WTC11 (cell line): ENCODE measurements at regions not wholly inside any gene's neighbourhood (a gene's known extent, or its start where the extent isn't known, plus 50 kb on each side); places are given as distances from the start of the nearest gene placed in this dataset.

ENCODE experiments used
- GABPB1 ChIP-seq: sonication (generic); formaldehyde crosslinking; IDR thresholded peaks from 2 replicates; pipeline ENCODE4 v1.8.1; 2023; ENCODE audit warnings: mild to moderate bottlenecking, missing genetic modification reagents
- GRHL2 ChIP-seq: fragments of 250-450 bp; sonication (Bioruptor Pico); IDR thresholded peaks from 2 replicates; pipeline ENCODE4 v1.8.0; 2022; ENCODE audit warnings: mild to moderate bottlenecking, moderate library complexity; ENCODE audit not compliant: insufficient replicate concordance, severe bottlenecking
- HMGA2 ChIP-seq: fragments of 250-450 bp; sonication (Bioruptor Pico); IDR thresholded peaks from 2 replicates; pipeline ENCODE4 v1.4.0; 2021; ENCODE audit warnings: mild to moderate bottlenecking, moderate library complexity
- TF ChIP-seq, protein P1 (sequence below): sonication (generic); formaldehyde crosslinking; IDR thresholded peaks from 2 replicates; pipeline ENCODE4 v1.8.1; 2022; ENCODE audit warnings: missing genetic modification reagents, borderline replicate concordance
- TF ChIP-seq, protein P2 (sequence below): fragments of 200-600 bp; IDR thresholded peaks from 2 replicates; pipeline ENCODE4 v1.8.0; 2022; ENCODE audit warnings: antibody characterized with exemption
- TF ChIP-seq, protein P3 (sequence below): sonication (generic); formaldehyde crosslinking; IDR thresholded peaks from 2 replicates; pipeline ENCODE4 v1.8.1; 2023; ENCODE audit warnings: mild to moderate bottlenecking, missing genetic modification reagents, moderate library complexity
- TF ChIP-seq, protein P4 (sequence below): sonication (generic); formaldehyde crosslinking; IDR thresholded peaks from 2 replicates; pipeline ENCODE4 v1.8.0; 2022; ENCODE audit warnings: missing genetic modification reagents
- TF ChIP-seq, protein P5 (sequence below): sonication (generic); formaldehyde crosslinking; IDR thresholded peaks from 2 replicates; pipeline ENCODE4 v1.8.0; 2022; ENCODE audit warnings: mild to moderate bottlenecking, missing genetic modification reagents
- TF ChIP-seq, protein P6 (sequence below): sonication (generic); formaldehyde crosslinking; IDR thresholded peaks from 2 replicates; pipeline ENCODE4 v1.8.1; 2022; ENCODE audit warnings: low read depth, missing genetic modification reagents, borderline replicate concordance

DNA sequence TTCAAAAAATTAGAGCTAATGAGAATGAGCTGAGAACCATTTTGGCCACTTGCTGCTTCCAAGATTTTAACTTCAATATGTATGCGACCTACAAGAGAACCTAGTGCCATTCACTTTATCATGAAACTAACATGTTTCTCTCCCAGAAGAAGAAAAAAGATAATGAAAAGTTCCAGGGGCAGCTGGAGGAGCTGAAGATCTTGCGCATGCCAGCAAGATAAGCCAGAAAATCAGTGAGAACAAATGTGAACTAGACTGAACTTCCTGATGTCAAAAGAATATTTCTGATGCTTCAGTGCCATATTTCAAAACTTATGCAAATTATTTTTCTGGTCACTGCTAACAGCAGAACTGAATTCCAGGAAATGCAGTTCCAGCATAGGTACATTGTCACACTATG lies 1265.1 kb downstream of the BRINP3 start:
- TF ChIP-seq, protein P1, sequence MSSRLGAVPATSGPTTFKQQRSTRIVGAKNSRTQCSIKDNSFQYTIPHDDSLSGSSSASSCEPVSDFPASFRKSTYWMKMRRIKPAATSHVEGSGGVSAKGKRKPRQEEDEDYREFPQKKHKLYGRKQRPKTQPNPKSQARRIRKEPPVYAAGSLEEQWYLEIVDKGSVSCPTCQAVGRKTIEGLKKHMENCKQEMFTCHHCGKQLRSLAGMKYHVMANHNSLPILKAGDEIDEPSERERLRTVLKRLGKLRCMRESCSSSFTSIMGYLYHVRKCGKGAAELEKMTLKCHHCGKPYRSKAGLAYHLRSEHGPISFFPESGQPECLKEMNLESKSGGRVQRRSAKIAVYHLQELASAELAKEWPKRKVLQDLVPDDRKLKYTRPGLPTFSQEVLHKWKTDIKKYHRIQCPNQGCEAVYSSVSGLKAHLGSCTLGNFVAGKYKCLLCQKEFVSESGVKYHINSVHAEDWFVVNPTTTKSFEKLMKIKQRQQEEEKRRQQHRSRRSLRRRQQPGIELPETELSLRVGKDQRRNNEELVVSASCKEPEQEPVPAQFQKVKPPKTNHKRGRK (CRISPR knock-in tag): no peak
- TF ChIP-seq, protein P2, sequence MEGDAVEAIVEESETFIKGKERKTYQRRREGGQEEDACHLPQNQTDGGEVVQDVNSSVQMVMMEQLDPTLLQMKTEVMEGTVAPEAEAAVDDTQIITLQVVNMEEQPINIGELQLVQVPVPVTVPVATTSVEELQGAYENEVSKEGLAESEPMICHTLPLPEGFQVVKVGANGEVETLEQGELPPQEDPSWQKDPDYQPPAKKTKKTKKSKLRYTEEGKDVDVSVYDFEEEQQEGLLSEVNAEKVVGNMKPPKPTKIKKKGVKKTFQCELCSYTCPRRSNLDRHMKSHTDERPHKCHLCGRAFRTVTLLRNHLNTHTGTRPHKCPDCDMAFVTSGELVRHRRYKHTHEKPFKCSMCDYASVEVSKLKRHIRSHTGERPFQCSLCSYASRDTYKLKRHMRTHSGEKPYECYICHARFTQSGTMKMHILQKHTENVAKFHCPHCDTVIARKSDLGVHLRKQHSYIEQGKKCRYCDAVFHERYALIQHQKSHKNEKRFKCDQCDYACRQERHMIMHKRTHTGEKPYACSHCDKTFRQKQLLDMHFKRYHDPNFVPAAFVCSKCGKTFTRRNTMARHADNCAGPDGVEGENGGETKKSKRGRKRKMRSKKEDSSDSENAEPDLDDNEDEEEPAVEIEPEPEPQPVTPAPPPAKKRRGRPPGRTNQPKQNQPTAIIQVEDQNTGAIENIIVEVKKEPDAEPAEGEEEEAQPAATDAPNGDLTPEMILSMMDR: no peak
- TF ChIP-seq, protein P3, sequence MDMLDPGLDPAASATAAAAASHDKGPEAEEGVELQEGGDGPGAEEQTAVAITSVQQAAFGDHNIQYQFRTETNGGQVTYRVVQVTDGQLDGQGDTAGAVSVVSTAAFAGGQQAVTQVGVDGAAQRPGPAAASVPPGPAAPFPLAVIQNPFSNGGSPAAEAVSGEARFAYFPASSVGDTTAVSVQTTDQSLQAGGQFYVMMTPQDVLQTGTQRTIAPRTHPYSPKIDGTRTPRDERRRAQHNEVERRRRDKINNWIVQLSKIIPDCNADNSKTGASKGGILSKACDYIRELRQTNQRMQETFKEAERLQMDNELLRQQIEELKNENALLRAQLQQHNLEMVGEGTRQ (CRISPR knock-in tag): no peak
- TF ChIP-seq GRHL2 (CRISPR knock-in tag) (no peak), HMGA2 (CRISPR knock-in tag) (no peak), GABPB1 (no peak)
- TF ChIP-seq, protein P4, sequence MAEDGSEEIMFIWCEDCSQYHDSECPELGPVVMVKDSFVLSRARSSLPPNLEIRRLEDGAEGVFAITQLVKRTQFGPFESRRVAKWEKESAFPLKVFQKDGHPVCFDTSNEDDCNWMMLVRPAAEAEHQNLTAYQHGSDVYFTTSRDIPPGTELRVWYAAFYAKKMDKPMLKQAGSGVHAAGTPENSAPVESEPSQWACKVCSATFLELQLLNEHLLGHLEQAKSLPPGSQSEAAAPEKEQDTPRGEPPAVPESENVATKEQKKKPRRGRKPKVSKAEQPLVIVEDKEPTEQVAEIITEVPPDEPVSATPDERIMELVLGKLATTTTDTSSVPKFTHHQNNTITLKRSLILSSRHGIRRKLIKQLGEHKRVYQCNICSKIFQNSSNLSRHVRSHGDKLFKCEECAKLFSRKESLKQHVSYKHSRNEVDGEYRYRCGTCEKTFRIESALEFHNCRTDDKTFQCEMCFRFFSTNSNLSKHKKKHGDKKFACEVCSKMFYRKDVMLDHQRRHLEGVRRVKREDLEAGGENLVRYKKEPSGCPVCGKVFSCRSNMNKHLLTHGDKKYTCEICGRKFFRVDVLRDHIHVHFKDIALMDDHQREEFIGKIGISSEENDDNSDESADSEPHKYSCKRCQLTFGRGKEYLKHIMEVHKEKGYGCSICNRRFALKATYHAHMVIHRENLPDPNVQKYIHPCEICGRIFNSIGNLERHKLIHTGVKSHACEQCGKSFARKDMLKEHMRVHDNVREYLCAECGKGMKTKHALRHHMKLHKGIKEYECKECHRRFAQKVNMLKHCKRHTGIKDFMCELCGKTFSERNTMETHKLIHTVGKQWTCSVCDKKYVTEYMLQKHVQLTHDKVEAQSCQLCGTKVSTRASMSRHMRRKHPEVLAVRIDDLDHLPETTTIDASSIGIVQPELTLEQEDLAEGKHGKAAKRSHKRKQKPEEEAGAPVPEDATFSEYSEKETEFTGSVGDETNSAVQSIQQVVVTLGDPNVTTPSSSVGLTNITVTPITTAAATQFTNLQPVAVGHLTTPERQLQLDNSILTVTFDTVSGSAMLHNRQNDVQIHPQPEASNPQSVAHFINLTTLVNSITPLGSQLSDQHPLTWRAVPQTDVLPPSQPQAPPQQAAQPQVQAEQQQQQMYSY (CRISPR knock-in tag): no peak
- TF ChIP-seq, protein P5, sequence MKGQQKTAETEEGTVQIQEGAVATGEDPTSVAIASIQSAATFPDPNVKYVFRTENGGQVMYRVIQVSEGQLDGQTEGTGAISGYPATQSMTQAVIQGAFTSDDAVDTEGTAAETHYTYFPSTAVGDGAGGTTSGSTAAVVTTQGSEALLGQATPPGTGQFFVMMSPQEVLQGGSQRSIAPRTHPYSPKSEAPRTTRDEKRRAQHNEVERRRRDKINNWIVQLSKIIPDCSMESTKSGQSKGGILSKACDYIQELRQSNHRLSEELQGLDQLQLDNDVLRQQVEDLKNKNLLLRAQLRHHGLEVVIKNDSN: no peak
- TF ChIP-seq, protein P6, sequence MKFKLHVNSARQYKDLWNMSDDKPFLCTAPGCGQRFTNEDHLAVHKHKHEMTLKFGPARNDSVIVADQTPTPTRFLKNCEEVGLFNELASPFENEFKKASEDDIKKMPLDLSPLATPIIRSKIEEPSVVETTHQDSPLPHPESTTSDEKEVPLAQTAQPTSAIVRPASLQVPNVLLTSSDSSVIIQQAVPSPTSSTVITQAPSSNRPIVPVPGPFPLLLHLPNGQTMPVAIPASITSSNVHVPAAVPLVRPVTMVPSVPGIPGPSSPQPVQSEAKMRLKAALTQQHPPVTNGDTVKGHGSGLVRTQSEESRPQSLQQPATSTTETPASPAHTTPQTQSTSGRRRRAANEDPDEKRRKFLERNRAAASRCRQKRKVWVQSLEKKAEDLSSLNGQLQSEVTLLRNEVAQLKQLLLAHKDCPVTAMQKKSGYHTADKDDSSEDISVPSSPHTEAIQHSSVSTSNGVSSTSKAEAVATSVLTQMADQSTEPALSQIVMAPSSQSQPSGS (CRISPR knock-in tag): no peak
